H1 (cell line): ENCODE measurements at regions not wholly inside any gene's neighbourhood (a gene's known extent, or its start where the extent isn't known, plus 50 kb on each side); places are given as distances from the start of the nearest gene placed in this dataset.

ENCODE experiments used
- CTCF ChIA-PET: fragments of 300-600 bp; sonication (Branson Sonifier 250); formaldehyde crosslinking; loops from one replicate; lab custom pipeline; 2021; ENCODE audit not compliant: partially characterized antibody; lab: Charles Lee
- POLR2A ChIA-PET: fragments of 300-600 bp; sonication (Branson Sonifier 250); formaldehyde crosslinking; loops from one replicate; lab custom pipeline; 2021; ENCODE audit warnings: inconsistent platforms; ENCODE audit not compliant: partially characterized antibody; lab: Charles Lee
- DNase-seq, 2 experiments: peaks; one replicate each; pipeline versions ENCODE4 v3.0.0 to v3.0.0-alpha.2; 2010 to 2022; ENCODE audit warnings: low spot score in 2 of 2, low read depth in 1 of 2, mixed read lengths in 1 of 2
- FAIRE-seq: peaks from 2 replicates; lab custom pipeline; 2011; peaks lifted over from hg19 to GRCh38; lab: Jason Lieb, UNC
- H2AFZ ChIP-seq: 2 replicates; pipeline ENCODE4 v1.8.1; 2012; ENCODE audit warnings: low read length, inconsistent platforms
- H2AK5ac ChIP-seq: 2 replicates; pipeline ENCODE4 v1.6.1; 2013; ENCODE audit warnings: low read depth, low read length
- H2BK120ac ChIP-seq: replicated peaks from 2 replicates; pipeline ENCODE3; 2013; ENCODE audit warnings: low read depth, low read length, inconsistent platforms
- H2BK12ac ChIP-seq: 2 replicates; pipeline ENCODE4 v1.6.1; 2013; ENCODE audit warnings: low read depth, low read length
- H2BK15ac ChIP-seq: 2 replicates; pipeline ENCODE4 v1.6.1; 2013; ENCODE audit warnings: low read length
- H2BK20ac ChIP-seq: 2 replicates; pipeline ENCODE4 v1.6.1; 2013; ENCODE audit warnings: low read length
- H2BK5ac ChIP-seq: 2 replicates; pipeline ENCODE4 v1.6.1; 2013; ENCODE audit warnings: low read depth, low read length
- H3K14ac ChIP-seq: 2 replicates; pipeline ENCODE4 v1.6.1; 2013; ENCODE audit warnings: inconsistent platforms; ENCODE audit not compliant: insufficient read length
- H3K18ac ChIP-seq: 2 replicates; pipeline ENCODE4 v1.6.1; 2013; ENCODE audit warnings: low read length; ENCODE audit errors: extremely low read depth
- H3K23ac ChIP-seq: 2 replicates; pipeline ENCODE4 v1.6.1; 2013; ENCODE audit warnings: inconsistent platforms; ENCODE audit not compliant: insufficient read length
- H3K23me2 ChIP-seq: 2 replicates; pipeline ENCODE4 v1.6.1; 2013; ENCODE audit warnings: low read depth, low read length
- H3K27ac ChIP-seq: 2 replicates; pipeline ENCODE4 v1.6.1; 2011; ENCODE audit warnings: low read depth, low read length, inconsistent platforms
- H3K27me3 ChIP-seq, 4 experiments: replicated peaks in 1 of 4; 1 replicate in 1 of 4; 2 replicates in 3 of 4; pipeline versions ENCODE4 v1.6.1 to v1.8.1; 2011 to 2013; ENCODE audit warnings: low read length in 3 of 4, mild to moderate bottlenecking in 3 of 4, inconsistent platforms in 2 of 4, mixed read lengths in 2 of 4, moderate library complexity in 1 of 4; ENCODE audit not compliant: control insufficient read depth in 3 of 4, insufficient read depth in 3 of 4; ENCODE audit errors: extremely low read depth in 1 of 4
- H3K36me3 ChIP-seq, 4 experiments: 2 replicates each; pipeline versions ENCODE4 v1.6.1 to v1.8.1; 2011 to 2013; ENCODE audit warnings: mild to moderate bottlenecking in 4 of 4, low read length in 3 of 4, moderate library complexity in 2 of 4, control low read depth in 1 of 4, inconsistent platforms in 1 of 4; ENCODE audit not compliant: insufficient read depth in 4 of 4, control insufficient read depth in 2 of 4
- H3K4ac ChIP-seq: replicated peaks from 2 replicates; pipeline ENCODE3; 2013; ENCODE audit warnings: low read length, low read depth, mixed read lengths, inconsistent platforms; ENCODE audit not compliant: insufficient read length
- H3K4me1 ChIP-seq, 4 experiments: replicated peaks in 1 of 4; 1 replicate in 1 of 4; 2 replicates in 3 of 4; pipeline versions ENCODE4 v1.6.1 to v1.8.1; 2011 to 2013; ENCODE audit warnings: low read length in 3 of 4, inconsistent platforms in 2 of 4, mixed read lengths in 1 of 4; ENCODE audit not compliant: insufficient read depth in 4 of 4, control insufficient read depth in 3 of 4
- H3K4me2 ChIP-seq, 2 experiments: 2 replicates each; pipeline versions ENCODE4 v1.6.1 to v1.8.1; 2011 to 2013; ENCODE audit warnings: low read depth in 2 of 2, low read length in 2 of 2, control low read depth in 1 of 2, inconsistent platforms in 1 of 2, mild to moderate bottlenecking in 1 of 2; ENCODE audit not compliant: insufficient read depth in 1 of 2
- H3K4me3 ChIP-seq, 4 experiments: fragments of 200-600, 300-600 bp in 1 of 4; sonication (generic), shearing (Covaris generic), sonication (Bioruptor Twin) in 1 of 4; 2 replicates each; pipeline versions ENCODE4 v1.5.1 to v1.8.1; 2011 to 2016; ENCODE audit warnings: low read length in 4 of 4, low read depth in 3 of 4, control low read depth in 2 of 4, inconsistent platforms in 2 of 4, mild to moderate bottlenecking in 2 of 4, mixed read lengths in 1 of 4, moderate library complexity in 1 of 4; ENCODE audit not compliant: insufficient read depth in 2 of 4; ENCODE audit errors: extremely low read depth in 1 of 4
- H3K56ac ChIP-seq: replicated peaks from 2 replicates; pipeline ENCODE3; 2013; ENCODE audit warnings: low read depth, mild to moderate bottlenecking, mixed read lengths, low read length, inconsistent platforms; ENCODE audit not compliant: insufficient read length
- H3K79me1 ChIP-seq: 2 replicates; pipeline ENCODE4 v1.6.1; 2013; ENCODE audit warnings: low read depth, low read length, control low read depth
- H3K79me2 ChIP-seq, 2 experiments: 2 replicates each; pipeline versions ENCODE4 v1.6.1 to v1.8.1; 2012 to 2013; ENCODE audit warnings: low read length in 2 of 2, mild to moderate bottlenecking in 2 of 2, inconsistent platforms in 1 of 2; ENCODE audit not compliant: insufficient read depth in 2 of 2, control insufficient read depth in 1 of 2
- H3K9ac ChIP-seq, 4 experiments: replicated peaks in 1 of 4; 1 replicate in 1 of 4; 2 replicates in 3 of 4; pipeline versions ENCODE4 v1.6.1 to v1.8.1; 2011 to 2013; ENCODE audit warnings: low read depth in 3 of 4, low read length in 3 of 4, control low read depth in 2 of 4, mild to moderate bottlenecking in 2 of 4, moderate library complexity in 2 of 4, inconsistent platforms in 1 of 4; ENCODE audit errors: extremely low read depth in 1 of 4
- H3K9me3 ChIP-seq, 2 experiments: 2 replicates each; pipeline versions ENCODE4 v1.6.1 to v1.8.1; 2012 to 2013; ENCODE audit warnings: mild to moderate bottlenecking in 2 of 2, moderate library complexity in 2 of 2, control low read depth in 1 of 2, inconsistent platforms in 1 of 2, low read depth in 1 of 2, low read length in 1 of 2, mixed read lengths in 1 of 2; ENCODE audit not compliant: insufficient read depth in 2 of 2
- H4K20me1 ChIP-seq, 2 experiments: replicated peaks in 1 of 2; 2 replicates each; pipeline versions ENCODE3 to v1.8.1; 2011 to 2013; ENCODE audit warnings: inconsistent platforms in 2 of 2, low read length in 2 of 2, mild to moderate bottlenecking in 1 of 2; ENCODE audit not compliant: insufficient read depth in 2 of 2, control insufficient read depth in 1 of 2
- H4K5ac ChIP-seq: 2 replicates; pipeline ENCODE4 v1.6.1; 2013; ENCODE audit warnings: low read length, low read depth, mixed read lengths, inconsistent platforms; ENCODE audit not compliant: insufficient read length
- H4K8ac ChIP-seq: 2 replicates; pipeline ENCODE4 v1.8.0; 2013; ENCODE audit warnings: mild to moderate bottlenecking, moderate library complexity, low read length, inconsistent platforms; ENCODE audit not compliant: insufficient read depth; ENCODE audit errors: extremely low read depth
- H4K91ac ChIP-seq: replicated peaks from 2 replicates; pipeline ENCODE3; 2013; ENCODE audit warnings: low read length, mixed read lengths, inconsistent platforms; ENCODE audit not compliant: insufficient read length
- CBX8 ChIP-seq: fragments of 300-800, 300-1000 bp; sonication (generic); IDR thresholded peaks from 2 replicates; pipeline ENCODE4 v1.7.1; 2016; ENCODE audit warnings: low read depth, low read length, borderline replicate concordance
- EGR1 ChIP-seq: IDR thresholded peaks from 2 replicates; pipeline ENCODE4 v1.6.1; 2011; ENCODE audit warnings: low read depth, low read length, borderline replicate concordance
- EP300 ChIP-seq, 2 experiments: IDR thresholded peaks; 1 replicate in 1 of 2; 2 replicates in 1 of 2; pipeline ENCODE4 v1.6.1; 2011 to 2012; ENCODE audit warnings: low read depth in 2 of 2, low read length in 2 of 2, mild to moderate bottlenecking in 2 of 2, borderline replicate concordance in 1 of 2, inconsistent platforms in 1 of 2, moderate library complexity in 1 of 2
- GABPA ChIP-seq: IDR thresholded peaks from 2 replicates; pipeline ENCODE4 v1.6.1; 2011; ENCODE audit warnings: mild to moderate bottlenecking, low read length, moderate library complexity, borderline replicate concordance; ENCODE audit not compliant: insufficient read depth
- GTF2F1 ChIP-seq: IDR thresholded peaks from 2 replicates; pipeline ENCODE4 v1.6.1; 2012; ENCODE audit warnings: low read depth, low read length, improper control_type of control experiment, borderline replicate concordance
- KDM5A ChIP-seq: fragments of 200-600 bp; IDR thresholded peaks from 2 replicates; pipeline ENCODE4 v1.7.1; 2012; ENCODE audit warnings: mild to moderate bottlenecking, low read length, inconsistent platforms, mixed read lengths
- MAFK ChIP-seq: IDR thresholded peaks from 2 replicates; pipeline ENCODE4 v1.6.1; 2012; ENCODE audit warnings: low read depth, mild to moderate bottlenecking, improper control_type of control experiment, low read length
- SIRT6 ChIP-seq: IDR thresholded peaks from one replicate; pipeline ENCODE4 v1.7.1; 2012; ENCODE audit warnings: low read length, inconsistent platforms
- WGBS, 2 experiments: shearing (Covaris generic) in 1 of 2; methylation state at CpG; one replicate each; pipeline versions ENCODE4 v1.1.6 to v1.1.7; 2013 to 2015; ENCODE audit warnings: low lambda C conversion rate in 2 of 2, mixed read lengths in 2 of 2, inconsistent platforms in 1 of 2, low coverage in 1 of 2, missing lambda C conversion rate in 1 of 2; ENCODE audit not compliant: insufficient replicate concordance in 2 of 2, insufficient coverage in 1 of 2, insufficient read length in 1 of 2; ENCODE audit errors: extremely low coverage in 1 of 2, missing lambda C conversion rate in 1 of 2; 5-methylcytosine and 5-hydroxymethylcytosine counted together

DNA sequence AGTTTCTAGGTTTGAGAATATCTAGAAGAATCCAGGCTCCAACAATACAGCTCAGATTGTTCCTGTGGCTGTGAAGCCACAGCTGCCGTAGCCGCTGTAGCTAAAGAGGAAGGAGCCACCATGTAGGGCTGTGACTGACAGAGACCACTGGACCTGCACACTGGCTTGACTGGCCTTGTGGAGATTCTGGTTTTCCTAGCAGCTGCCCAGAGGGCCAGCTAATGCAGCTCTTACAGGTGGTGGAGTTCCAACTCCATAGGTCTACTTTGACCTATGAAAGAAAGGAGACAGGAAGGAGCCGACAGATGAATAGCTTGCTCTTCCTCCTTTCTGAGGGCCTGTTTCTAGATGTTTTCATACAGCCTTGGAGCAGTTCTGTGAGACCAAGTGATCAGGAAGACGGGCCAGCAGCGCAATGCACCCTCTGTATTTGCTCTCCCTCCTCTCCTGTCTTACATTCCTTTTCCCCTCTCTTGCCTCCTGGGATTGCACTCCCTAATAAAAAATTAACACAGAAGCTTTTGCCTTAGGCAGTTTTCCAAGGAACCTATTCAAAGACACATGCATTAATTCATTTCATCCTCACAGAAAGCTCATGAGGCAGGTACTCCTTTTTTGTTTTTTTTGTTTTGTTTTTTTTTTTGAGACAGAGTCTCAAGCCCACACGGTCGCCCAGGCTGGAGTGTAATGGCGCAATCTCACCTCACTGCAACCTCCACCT, 51.8 kb upstream of the MYB start:
- WGBS, 2 experiments, result 92% methylated on average over 8 of the region's 8 CpGs; no CpG with 5 or more reads in 1 of the 2 experiments
- POLR2A ChIA-PET, result no interaction called here
- TF ChIP-seq EGR1 (no peak), KDM5A (no peak), EP300 (IDR thresholded peaks at IDR 0.05; ENCODE audit: borderline replicate concordance in 1 of 2, low read depth in 2 of 2, low read length in 2 of 2) (no peak), MAFK (no peak), GABPA (no peak), GTF2F1 (no peak), CBX8 (no peak), SIRT6 (no peak)

More for the DNA sequence above, 51.8 kb upstream of the MYB start:
- Histone ChIP-seq H4K91ac (no peak overlapping the region), H3K27me3 (no peaks in the 10 kb centered on the region), H3K4me1 (peaks cover 0 to 5% (median 0%) of the 10 kb centered on the region in 4 experiments; a peak in 1 of 7 replicates), H4K20me1 (no peaks in the 10 kb centered on the region), H3K14ac (no peak overlapping the region), H2BK15ac (no peak overlapping the region), H3K18ac (no peak overlapping the region), H3K27ac (no peak overlapping the region), H3K79me1 (no peaks in the 10 kb centered on the region), H2BK5ac (no peak overlapping the region), H3K4me2 (no peak overlapping the region), H2BK20ac (no peak overlapping the region), H4K5ac (no peak overlapping the region), H3K79me2 (no peaks in the 10 kb centered on the region), H2BK120ac (no peak overlapping the region), H3K56ac (no peak overlapping the region), H3K23ac (no peak overlapping the region), H2AFZ (0 out of 2 replicates have a peak overlapping the region, but pooled peaks have one; percentile 76), H2BK12ac (no peak overlapping the region), H3K4ac (no peak overlapping the region), H3K9me3 (no peaks in the 10 kb centered on the region), H2AK5ac (no peak overlapping the region), H3K36me3 (no peaks in the 10 kb centered on the region), H3K23me2 (no peaks in the 10 kb centered on the region), H4K8ac (no peak overlapping the region), H3K4me3 (no peak overlapping the region), H3K9ac (no peak overlapping the region)
- no peak for FAIRE-seq
- CTCF ChIA-PET, result interaction anchor here (0.6 to 2.0 kb wide), 8 partner anchors 11 to 294 kb away, joined by 3 to 8 read pairs (median 4); no protein-coding TSS in a partner anchor
- DNase-seq, result no peak
